LNCAP (cell line): ENCODE measurements at regions not wholly inside any gene's neighbourhood (a gene's known extent, or its start where the extent isn't known, plus 50 kb on each side); places are given as distances from the start of the nearest gene placed in this dataset.

Source experiments
- TF ChIP-seq, protein P1 (sequence below): fragments of 450-650 bp; IDR thresholded peaks from 2 replicates; pipeline ENCODE4 v1.5.1; 2017; ENCODE audit warnings: mild to moderate bottlenecking

DNA sequence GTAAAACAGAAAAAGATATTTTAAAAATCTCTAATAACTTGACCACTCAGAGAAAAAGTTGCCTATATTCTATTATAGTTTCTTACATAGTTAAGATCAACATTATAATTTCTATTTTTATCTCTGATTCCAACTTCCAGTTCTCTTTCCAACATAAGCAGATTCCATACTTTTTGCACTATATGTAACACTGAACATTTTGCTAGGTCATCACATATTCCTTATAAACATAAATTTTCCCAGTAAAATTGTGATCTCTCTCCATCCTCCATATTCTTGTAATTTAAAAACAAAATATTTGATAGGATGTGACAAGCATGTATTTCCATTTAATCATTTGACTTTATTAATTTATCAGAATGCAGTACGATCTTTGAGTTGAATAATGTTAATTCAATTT, 170.4 kb upstream of the THSD7A start:
- TF ChIP-seq, protein P1, sequence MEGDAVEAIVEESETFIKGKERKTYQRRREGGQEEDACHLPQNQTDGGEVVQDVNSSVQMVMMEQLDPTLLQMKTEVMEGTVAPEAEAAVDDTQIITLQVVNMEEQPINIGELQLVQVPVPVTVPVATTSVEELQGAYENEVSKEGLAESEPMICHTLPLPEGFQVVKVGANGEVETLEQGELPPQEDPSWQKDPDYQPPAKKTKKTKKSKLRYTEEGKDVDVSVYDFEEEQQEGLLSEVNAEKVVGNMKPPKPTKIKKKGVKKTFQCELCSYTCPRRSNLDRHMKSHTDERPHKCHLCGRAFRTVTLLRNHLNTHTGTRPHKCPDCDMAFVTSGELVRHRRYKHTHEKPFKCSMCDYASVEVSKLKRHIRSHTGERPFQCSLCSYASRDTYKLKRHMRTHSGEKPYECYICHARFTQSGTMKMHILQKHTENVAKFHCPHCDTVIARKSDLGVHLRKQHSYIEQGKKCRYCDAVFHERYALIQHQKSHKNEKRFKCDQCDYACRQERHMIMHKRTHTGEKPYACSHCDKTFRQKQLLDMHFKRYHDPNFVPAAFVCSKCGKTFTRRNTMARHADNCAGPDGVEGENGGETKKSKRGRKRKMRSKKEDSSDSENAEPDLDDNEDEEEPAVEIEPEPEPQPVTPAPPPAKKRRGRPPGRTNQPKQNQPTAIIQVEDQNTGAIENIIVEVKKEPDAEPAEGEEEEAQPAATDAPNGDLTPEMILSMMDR: no peak

DNA sequence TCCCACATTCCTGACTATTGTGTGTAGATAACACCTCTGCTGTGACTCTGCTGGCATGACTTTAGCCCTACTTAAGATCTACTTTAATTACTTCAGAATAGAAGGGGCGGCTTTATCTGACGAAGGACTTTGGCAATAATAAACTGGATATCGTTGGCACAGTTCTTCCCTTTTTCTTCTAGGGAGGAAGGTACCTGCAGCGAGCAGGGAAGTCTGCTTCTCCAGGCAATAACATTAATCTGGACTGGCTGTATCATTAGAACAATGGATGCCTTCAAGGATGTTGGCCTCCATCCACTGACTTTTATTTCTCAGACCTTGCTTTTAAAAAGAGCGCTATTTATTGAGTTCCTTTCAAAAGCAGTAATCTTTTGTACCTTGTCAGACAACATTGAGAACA, 172.6 kb upstream of the THSD7A start:
- TF ChIP-seq, protein P1: no peak

DNA sequence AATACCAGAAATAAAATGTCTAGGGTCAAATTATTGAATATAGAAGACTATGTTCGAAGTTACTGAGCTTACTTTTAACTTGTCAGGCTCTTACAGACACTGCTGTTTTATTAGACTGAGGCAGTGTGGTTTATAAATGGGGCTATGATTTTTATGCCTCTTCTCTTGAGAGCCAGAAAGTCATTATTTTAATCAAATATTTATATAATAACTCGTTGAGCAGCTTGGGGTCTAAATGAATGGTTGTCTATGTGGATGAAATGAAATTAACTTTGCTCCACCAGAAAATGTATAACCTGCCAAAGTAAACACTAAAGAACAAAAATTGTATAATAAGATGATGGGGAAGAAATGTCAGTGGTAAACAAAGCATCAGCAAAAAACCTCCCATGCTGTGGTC, 175.6 kb upstream of the THSD7A start:
- TF ChIP-seq, protein P1: no peak

DNA sequence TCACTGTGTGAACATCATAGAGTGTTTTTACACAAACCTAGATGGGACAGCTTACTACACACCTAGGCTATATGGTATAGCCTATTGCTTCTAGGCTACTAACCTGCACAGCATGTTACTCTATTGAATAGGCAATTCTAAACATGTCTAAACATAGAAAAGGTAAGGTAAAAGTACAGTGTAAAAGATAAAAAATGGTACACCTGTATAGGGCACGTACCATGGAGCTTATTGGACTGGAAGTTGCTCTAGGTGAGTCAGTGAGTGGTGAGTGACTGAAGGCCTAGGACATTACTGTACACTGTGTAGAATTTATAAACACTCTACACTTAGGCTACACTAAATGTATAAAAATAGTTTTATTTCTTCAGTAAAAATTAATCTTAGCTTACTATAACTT, 182.0 kb upstream of the THSD7A start:
- TF ChIP-seq, protein P1: no peak

DNA sequence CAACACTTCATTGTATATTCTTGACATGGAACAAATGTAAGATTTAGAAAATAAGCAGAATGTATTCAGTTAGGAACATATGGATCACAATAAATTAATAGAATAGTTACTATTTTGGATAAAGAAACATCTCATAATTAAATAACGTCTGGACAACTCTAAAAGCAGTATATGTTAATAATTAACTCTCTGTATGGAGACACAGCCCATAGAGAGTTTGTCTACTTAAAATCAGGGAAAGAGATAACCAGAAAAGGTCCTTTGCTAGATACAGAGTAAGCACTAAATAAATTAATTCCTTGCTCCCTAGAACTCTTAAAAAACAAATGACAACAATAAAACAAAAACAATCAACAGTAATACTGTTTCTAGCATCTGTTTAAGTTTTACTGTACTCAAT, 184.4 kb upstream of the THSD7A start:
- TF ChIP-seq, protein P1: no peak

DNA sequence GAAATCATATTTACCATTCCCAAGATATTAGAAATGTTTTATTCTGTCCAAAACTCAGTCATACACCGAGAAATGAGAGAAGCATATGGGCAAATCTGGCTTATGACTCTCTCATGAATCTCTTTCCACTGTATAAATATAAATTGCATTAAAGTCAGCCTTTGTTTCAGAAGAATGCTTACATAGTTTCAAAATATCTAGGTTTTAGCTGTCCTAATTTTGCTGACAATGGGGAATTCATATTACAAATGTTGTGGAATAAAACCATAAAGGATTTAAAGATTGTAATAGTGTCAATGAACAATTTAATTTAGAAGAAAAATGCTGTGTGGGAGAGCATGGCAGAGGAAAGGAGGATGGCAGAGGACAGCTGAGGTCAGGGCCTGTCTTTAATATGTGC, 185.0 kb upstream of the THSD7A start:
- TF ChIP-seq, protein P1: no peak

DNA sequence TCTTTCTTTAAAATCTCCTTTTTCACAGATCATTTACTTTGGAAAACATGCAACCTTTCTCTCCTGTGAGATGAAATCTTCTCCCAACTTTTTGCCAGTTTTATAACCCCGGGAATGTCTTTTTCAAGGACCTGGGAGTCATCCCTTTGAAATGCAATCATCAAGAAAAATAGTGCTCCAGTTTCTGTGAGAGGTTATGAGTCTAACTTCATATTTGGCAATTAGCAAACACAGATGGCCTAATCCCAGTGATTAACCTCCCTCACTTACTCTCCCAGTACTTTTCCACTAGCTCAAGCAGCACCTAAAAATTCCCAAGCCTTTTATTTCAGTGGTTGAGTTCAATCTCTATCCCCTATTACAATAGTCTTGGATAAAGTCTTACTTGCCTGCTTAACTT, 185.8 kb upstream of the TMEM106B start:
- TF ChIP-seq, protein P1: no peak

DNA sequence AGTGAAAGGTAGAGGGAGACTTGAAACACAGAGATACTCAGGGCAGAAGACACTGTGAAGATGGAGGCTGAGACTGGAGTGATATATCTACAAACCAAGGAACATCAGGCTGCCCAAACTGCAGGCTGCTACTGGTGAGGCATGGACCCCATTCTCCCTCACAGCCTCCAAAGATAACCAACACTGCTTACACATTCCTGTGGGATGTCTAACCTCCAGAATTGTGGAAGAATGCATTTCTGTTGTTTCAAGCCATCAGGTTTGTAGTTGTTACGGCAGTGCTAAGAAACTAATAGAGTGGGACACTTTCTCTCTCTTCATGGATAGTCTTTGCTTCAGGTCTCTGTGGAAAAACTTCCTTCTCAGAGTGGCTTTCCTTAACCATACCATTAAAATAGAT, 182.6 kb upstream of the TMEM106B start:
- TF ChIP-seq, protein P1: no peak
